GM21619 (cell line): ENCODE measurements at regions not wholly inside any gene's neighbourhood (a gene's known extent, or its start where the extent isn't known, plus 50 kb on each side); places are given as distances from the start of the nearest gene placed in this dataset.

Experiments
- ATAC-seq: cut with Tn5 transposase; IDR thresholded peaks from one replicate; pipeline ENCODE4 v1.9.1; 2021; ENCODE audit not compliant: unreplicated experiment

- ATAC-seq, result no peak
These were observed 53.5 kb upstream of the TIPARP start for GRCh38 chr3:156620901-156621300.

GRCh38 chr3:156620260-156620659 is 54.1 kb upstream of the TIPARP start:
- no peak for ATAC-seq

- ATAC-seq, result no peak
These were observed 55.0 kb upstream of the TIPARP start for GRCh38 chr3:156619376-156619775.

- no peak for ATAC-seq
These were observed 56.6 kb upstream of the TIPARP start for GRCh38 chr3:156617781-156618180.

- no peak for ATAC-seq
These were observed 57.2 kb upstream of the TIPARP start for GRCh38 chr3:156617145-156617544.

- no peak for ATAC-seq
These were observed 58.7 kb upstream of the TIPARP start for GRCh38 chr3:156615592-156616173.

- no peak for ATAC-seq
These were observed 59.5 kb upstream of the TIPARP start for GRCh38 chr3:156614642-156615511.

- ATAC-seq, result no peak
These were observed 58.0 kb upstream of the SSR3 start for GRCh38 chr3:156612903-156613302.

GRCh38 chr3:156611870-156612494 is 57.1 kb upstream of the SSR3 start:
- ATAC-seq, result no peak

GRCh38 chr3:156610154-156610553 is 55.2 kb upstream of the SSR3 start:
- ATAC-seq, result no peak

GRCh38 chr3:156609546-156609945 is 54.6 kb upstream of the SSR3 start:
- ATAC-seq, result no peak

GRCh38 chr3:156608601-156609514 is 53.9 kb upstream of the SSR3 start:
- ATAC-seq, result no peak

GRCh38 chr3:156606729-156607128 is 51.8 kb upstream of the SSR3 start:
- peak; percentile 63 for ATAC-seq

GRCh38 chr3:156605686-156606605 is 51.0 kb upstream of the SSR3 start:
- ATAC-seq, result no peak

- no peak for ATAC-seq
These were observed 49.8 kb upstream of the SSR3 start for GRCh38 chr3:156604642-156605144.
